PC-3 (cell line): ENCODE measurements at regions not wholly inside any gene's neighbourhood (a gene's known extent, or its start where the extent isn't known, plus 50 kb on each side); places are given as distances from the start of the nearest gene placed in this dataset.

Experiments
- ATAC-seq: fragments of 200-7000 bp; cut with Tn5 transposase; 2 replicates; pipeline ENCODE4 v1.9.1; 2020; ENCODE audit warnings: mild to moderate bottlenecking, moderate library complexity
- BruUV-seq: library from RNA; stranded (reverse); fragments of 400-500 nt; replicated peaks from 2 replicates; lab custom pipeline; 2021; lab: Mats Ljungman, UMichigan
- CTCF ChIA-PET: fragments of 300-600 bp; sonication (Branson Sonifier 250); formaldehyde crosslinking; loops from one replicate; lab custom pipeline; 2022; ENCODE audit warnings: antibody characterized with exemption; lab: Charles Lee
- POLR2A ChIA-PET: fragments of 300-600 bp; sonication (Branson Sonifier 250); formaldehyde crosslinking; loops from one replicate; lab custom pipeline; 2022; ENCODE audit warnings: antibody characterized with exemption; ENCODE audit not compliant: unreplicated experiment; lab: Charles Lee
- DNase-seq: peaks from one replicate; pipeline ENCODE4 v3.0.0-alpha.2; 2015
- H2AFZ ChIP-seq: fragments of 300-600 bp; sonication (generic); 2 replicates; pipeline ENCODE4 v1.6.0; 2016; ENCODE audit warnings: antibody characterized with exemption, low read length
- H3F3A ChIP-seq: fragments of 300-600 bp; sonication (generic); one replicate; pipeline ENCODE4 v1.6.0; 2017; ENCODE audit warnings: antibody characterized with exemption, low read length, control low read depth, mild to moderate bottlenecking; ENCODE audit not compliant: unreplicated experiment
- H3K27ac ChIP-seq: fragments of 300-600 bp; sonication (generic); 2 replicates; pipeline ENCODE4 v1.5.1; 2016; ENCODE audit warnings: mild to moderate bottlenecking, low read length
- H3K27me3 ChIP-seq: fragments of 300-600 bp; sonication (generic); 2 replicates; pipeline ENCODE4 v1.6.1; 2016; ENCODE audit warnings: low read length, mixed read lengths
- H3K36me3 ChIP-seq: fragments of 300-600 bp; sonication (generic); 2 replicates; pipeline ENCODE4 v1.6.1; 2016; ENCODE audit warnings: low read depth, mixed run types, low read length, mixed read lengths
- H3K4me1 ChIP-seq: fragments of 300-600 bp; sonication (generic); 2 replicates; pipeline ENCODE4 v1.5.1; 2016; ENCODE audit warnings: low read length; ENCODE audit not compliant: insufficient read depth
- H3K4me2 ChIP-seq: fragments of 300-600 bp; sonication (generic); 2 replicates; pipeline ENCODE4 v1.6.0; 2016; ENCODE audit warnings: low read length
- H3K4me3 ChIP-seq: fragments of 300-600 bp; sonication (generic); 2 replicates; pipeline ENCODE4 v1.5.1; 2016; ENCODE audit warnings: mild to moderate bottlenecking, low read length, mixed read lengths
- H3K79me2 ChIP-seq: fragments of 300-600 bp; sonication (generic); 2 replicates; pipeline ENCODE4 v1.6.1; 2017; ENCODE audit warnings: low read length, mixed read lengths
- H3K9ac ChIP-seq: fragments of 300-600 bp; sonication (generic); 2 replicates; pipeline ENCODE4 v1.6.0; 2016; ENCODE audit warnings: mild to moderate bottlenecking, low read length
- H3K9me2 ChIP-seq: fragments of 300-600 bp; sonication (generic); replicated peaks from 2 replicates; pipeline ENCODE4 v1.6.1; 2016; ENCODE audit warnings: mixed run types, low read length, mixed read lengths
- H3K9me3 ChIP-seq: fragments of 300-600 bp; sonication (generic); 2 replicates; pipeline ENCODE4 v1.6.1; 2016; ENCODE audit warnings: low read length, mixed read lengths
- H4K20me1 ChIP-seq: fragments of 300-600 bp; sonication (generic); 2 replicates; pipeline ENCODE4 v1.6.1; 2016; ENCODE audit warnings: low read length, mixed read lengths
- EZH2 ChIP-seq: fragments of 300-600 bp; sonication (generic); IDR thresholded peaks from one replicate; pipeline ENCODE4 v1.6.1; 2017; ENCODE audit warnings: antibody characterized with exemption, mild to moderate bottlenecking, low read length; ENCODE audit not compliant: unreplicated experiment
- EZH2phosphoT487 ChIP-seq: fragments of 300-600 bp; sonication (generic); IDR thresholded peaks from 2 replicates; pipeline ENCODE4 v1.6.1; 2018; ENCODE audit warnings: mild to moderate bottlenecking, antibody characterized with exemption, low read length, borderline replicate concordance
- intact Hi-C: fragments of 100-400 bp; cut with micrococcal nuclease; formaldehyde crosslinking; loops from 2 replicates; pipeline ENCODE4 v1.9.0; 2023
- TF ChIP-seq, protein P1 (sequence below): fragments of 300-600 bp; sonication (generic); conservative IDR thresholded peaks from 2 replicates; pipeline ENCODE4 v1.5.1; 2017; ENCODE audit warnings: antibody characterized with exemption, low read depth, mild to moderate bottlenecking, low read length

- CTCF ChIA-PET: no interaction called here
- TF ChIP-seq EZH2 (no peak), EZH2phosphoT487 (no peak)
- TF ChIP-seq, protein P1, sequence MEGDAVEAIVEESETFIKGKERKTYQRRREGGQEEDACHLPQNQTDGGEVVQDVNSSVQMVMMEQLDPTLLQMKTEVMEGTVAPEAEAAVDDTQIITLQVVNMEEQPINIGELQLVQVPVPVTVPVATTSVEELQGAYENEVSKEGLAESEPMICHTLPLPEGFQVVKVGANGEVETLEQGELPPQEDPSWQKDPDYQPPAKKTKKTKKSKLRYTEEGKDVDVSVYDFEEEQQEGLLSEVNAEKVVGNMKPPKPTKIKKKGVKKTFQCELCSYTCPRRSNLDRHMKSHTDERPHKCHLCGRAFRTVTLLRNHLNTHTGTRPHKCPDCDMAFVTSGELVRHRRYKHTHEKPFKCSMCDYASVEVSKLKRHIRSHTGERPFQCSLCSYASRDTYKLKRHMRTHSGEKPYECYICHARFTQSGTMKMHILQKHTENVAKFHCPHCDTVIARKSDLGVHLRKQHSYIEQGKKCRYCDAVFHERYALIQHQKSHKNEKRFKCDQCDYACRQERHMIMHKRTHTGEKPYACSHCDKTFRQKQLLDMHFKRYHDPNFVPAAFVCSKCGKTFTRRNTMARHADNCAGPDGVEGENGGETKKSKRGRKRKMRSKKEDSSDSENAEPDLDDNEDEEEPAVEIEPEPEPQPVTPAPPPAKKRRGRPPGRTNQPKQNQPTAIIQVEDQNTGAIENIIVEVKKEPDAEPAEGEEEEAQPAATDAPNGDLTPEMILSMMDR: no peak
- Histone ChIP-seq H3K4me1 (no peaks in the 10 kb centered on the region), H3K79me2 (peaks cover 32% of the 10 kb centered on the region), H3K9ac (no peak overlapping the region), H3K27me3 (no peaks in the 10 kb centered on the region), H4K20me1 (no peaks in the 10 kb centered on the region), H3K4me2 (no peak overlapping the region), H2AFZ (no peak overlapping the region), H3F3A (no peaks in the 10 kb centered on the region), H3K9me3 (no peaks in the 10 kb centered on the region), H3K27ac (no peak overlapping the region), H3K9me2 (no peaks in the 10 kb centered on the region), H3K36me3 (no peaks in the 10 kb centered on the region), H3K4me3 (no peak overlapping the region)
- ATAC-seq (no peak), DNase-seq (no peak)
- POLR2A ChIA-PET: no interaction called here
- intact Hi-C loops: no loop called here
- no TSS peak for BruUV-seq
Observed at GRCh38 chr2:134161170-134161547, 92.7 kb upstream of the MGAT5 start.

- H3K27ac ChIP-seq: no peak overlapping the region
- H3K9me3 ChIP-seq: no peaks in the 10 kb centered on the region
- intact Hi-C loops: no loop called here
- H3K9ac ChIP-seq: no peak overlapping the region
- H3F3A ChIP-seq: no peaks in the 10 kb centered on the region
- no peak overlapping the region for H2AFZ ChIP-seq
- H3K36me3 ChIP-seq: no peaks in the 10 kb centered on the region
- H3K9me2 ChIP-seq: no peaks in the 10 kb centered on the region
- POLR2A ChIA-PET: no interaction called here
- CTCF ChIA-PET: no interaction called here
- no peaks in the 10 kb centered on the region for H3K4me1 ChIP-seq
- BruUV-seq: no TSS peak
- ATAC-seq (no peak), DNase-seq (no peak)
- peaks cover 41% of the 10 kb centered on the region for H3K79me2 ChIP-seq
- H3K4me3 ChIP-seq: no peak overlapping the region
- no peak overlapping the region for H3K4me2 ChIP-seq
- TF ChIP-seq EZH2phosphoT487: no peak
- no peak for TF ChIP-seq EZH2
- TF ChIP-seq, protein P1: no peak
- H4K20me1 ChIP-seq: 0 out of 2 replicates have a peak, but pooled peaks cover 5% of the 10 kb centered on the region
- no peaks in the 10 kb centered on the region for H3K27me3 ChIP-seq
Observed at GRCh38 chr2:134163336-134163735, 90.5 kb upstream of the MGAT5 start.

DNA sequence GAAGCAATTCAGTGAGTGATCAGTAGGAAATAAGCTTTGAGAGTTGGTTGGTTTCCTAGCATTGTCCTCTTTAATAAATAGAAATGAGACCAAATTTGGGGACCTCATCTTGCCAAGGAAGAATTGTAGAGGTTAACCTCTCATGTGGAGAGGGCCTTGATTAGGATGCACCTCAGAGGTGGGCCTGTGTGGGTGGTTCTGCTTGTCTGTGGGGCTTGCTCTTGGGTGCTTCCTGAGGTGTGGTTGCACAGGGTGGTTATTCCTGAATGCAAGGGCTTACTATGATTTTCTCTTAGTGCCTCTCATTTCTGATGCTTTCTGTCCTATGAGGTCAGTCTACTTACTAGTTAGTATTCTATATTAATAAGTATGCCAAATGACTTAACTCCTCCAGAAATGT lies 89.6 kb upstream of the MGAT5 start:
- Histone ChIP-seq H4K20me1 (0 out of 2 replicates have a peak, but pooled peaks cover 5% of the 10 kb centered on the region), H3F3A (no peaks in the 10 kb centered on the region)

More for the DNA sequence above, 89.6 kb upstream of the MGAT5 start:
- CTCF ChIA-PET: no interaction called here
- intact Hi-C loops: no loop called here
- Histone ChIP-seq H3K9me3 (no peaks in the 10 kb centered on the region), H3K27ac (no peak overlapping the region), H2AFZ (no peak overlapping the region), H3K4me3 (no peak overlapping the region), H3K9me2 (no peaks in the 10 kb centered on the region), H3K9ac (no peak overlapping the region), H3K27me3 (no peaks in the 10 kb centered on the region), H3K4me1 (no peaks in the 10 kb centered on the region), H3K4me2 (no peak overlapping the region), H3K36me3 (no peaks in the 10 kb centered on the region), H3K79me2 (peaks cover 48% of the 10 kb centered on the region)
- ATAC-seq (no peak), DNase-seq (no peak)
- no TSS peak for BruUV-seq
- POLR2A ChIA-PET: no interaction called here
- TF ChIP-seq EZH2phosphoT487 (no peak), EZH2 (no peak)
- TF ChIP-seq, protein P1: no peak
